ENCODE measurements at regions not wholly inside any gene's neighbourhood (a gene's known extent, or its start where the extent isn't known, plus 50 kb on each side); places are given as distances from the start of the nearest gene placed in this dataset.

- Histone ChIP-seq H3K9me3 (ENCODE audit: control insufficient read depth in 1 of 2, insufficient read depth in 1 of 2, low read depth in 1 of 2, low read length in 2 of 2) (no peaks in the 10 kb centered on the region), H3K36me3 (ENCODE audit: control insufficient read depth in 1 of 2, insufficient read depth in 2 of 2, low read length in 2 of 2) (no peaks in the 10 kb centered on the region), H3K27me3 (ENCODE audit: insufficient read depth, low read length) (no peaks in the 10 kb centered on the region), H3K27ac (ENCODE audit: low read depth, low read length) (no peak overlapping the region), H4K20me1 (ENCODE audit: insufficient read depth) (no peaks in the 10 kb centered on the region), H3K9me2 (ENCODE audit: insufficient read depth) (no peaks in the 10 kb centered on the region), H3K4me3 (replicated peaks in 1 of 2; ENCODE audit: low read depth in 1 of 2, low read length in 2 of 2) (no peak overlapping the region), H3K4me1 (ENCODE audit: control insufficient read depth in 1 of 2, insufficient read depth in 2 of 2, low read length in 2 of 2) (no peaks in the 10 kb centered on the region), H3K4me2 (ENCODE audit: low read length) (no peak overlapping the region), H2AFZ (ENCODE audit: low read depth, low read length, poor library complexity, severe bottlenecking) (no peak overlapping the region), H3K9ac (ENCODE audit: low read length) (no peak overlapping the region), H3K79me2 (ENCODE audit: insufficient read depth, low read length) (no peaks in the 10 kb centered on the region)
- POLR2A ChIA-PET, result no interaction called here
- CTCF ChIA-PET, result no interaction called here
- intact Hi-C loops (cut with micrococcal nuclease), result no loop called here
- BruUV-seq (replicated peaks), result no TSS peak
- RAD21 ChIA-PET (ENCODE audit: low non-redundant PET in 1 of 2, low total read pairs in 2 of 2, uncharacterized antibody in 2 of 2, unreplicated experiment in 2 of 2), result no interaction called here
- no peak for DNase-seq (ENCODE audit: low read depth, low spot score)
- no peak for TF ChIP-seq CBX3 (IDR thresholded peaks at IDR 0.05; ENCODE audit: low read depth)
- ATAC-seq, result no peak
Observed at GRCh38 chr2:180669016-180669415, 311.4 kb upstream of the UBE2E3 start.

GRCh38 chr2:180664507-180664906, 315.9 kb upstream of the UBE2E3 start:
- Histone ChIP-seq H2AFZ (ENCODE audit: low read depth, low read length, poor library complexity, severe bottlenecking) (no peak overlapping the region), H3K36me3 (ENCODE audit: control insufficient read depth in 1 of 2, insufficient read depth in 2 of 2, low read length in 2 of 2) (no peaks in the 10 kb centered on the region), H3K9me3 (ENCODE audit: control insufficient read depth in 1 of 2, insufficient read depth in 1 of 2, low read depth in 1 of 2, low read length in 2 of 2) (no peaks in the 10 kb centered on the region), H3K27ac (ENCODE audit: low read depth, low read length) (no peak overlapping the region), H4K20me1 (ENCODE audit: insufficient read depth) (no peaks in the 10 kb centered on the region), H3K9me2 (ENCODE audit: insufficient read depth) (no peaks in the 10 kb centered on the region), H3K9ac (ENCODE audit: low read length) (no peak overlapping the region), H3K4me2 (ENCODE audit: low read length) (no peak overlapping the region), H3K27me3 (ENCODE audit: insufficient read depth, low read length) (no peaks in the 10 kb centered on the region), H3K4me3 (replicated peaks in 1 of 2; ENCODE audit: low read depth in 1 of 2, low read length in 2 of 2) (no peak overlapping the region), H3K79me2 (ENCODE audit: insufficient read depth, low read length) (no peaks in the 10 kb centered on the region), H3K4me1 (ENCODE audit: control insufficient read depth in 1 of 2, insufficient read depth in 2 of 2, low read length in 2 of 2) (peaks cover 0 to 4% of the 10 kb centered on the region in 2 experiments; a peak in 1 of 4 replicates)
- intact Hi-C loops (cut with micrococcal nuclease), result no loop called here
- DNase-seq (ENCODE audit: low read depth, low spot score), result no peak
- POLR2A ChIA-PET, result interaction anchor here (1.0 kb wide), 1 partner anchor 13 kb away, joined by 3 read pairs; no protein-coding TSS in a partner anchor
- ATAC-seq, result no peak
- RAD21 ChIA-PET (ENCODE audit: low non-redundant PET in 1 of 2, low total read pairs in 2 of 2, uncharacterized antibody in 2 of 2, unreplicated experiment in 2 of 2), result no interaction called here
- CTCF ChIA-PET, result no interaction called here
- no TSS peak for BruUV-seq (replicated peaks)
- no peak for TF ChIP-seq EZH2 (IDR thresholded peaks at IDR 0.05)
- no peak for TF ChIP-seq FOSL1 (IDR thresholded peaks at IDR 0.05; ENCODE audit: low read depth)
- TF ChIP-seq POLR2AphosphoS5 (IDR thresholded peaks at IDR 0.05; ENCODE audit: low read depth, low read length), result no peak
